ENCODE measurements at regions not wholly inside any gene's neighbourhood (a gene's known extent, or its start where the extent isn't known, plus 50 kb on each side); places are given as distances from the start of the nearest gene placed in this dataset.

DNA sequence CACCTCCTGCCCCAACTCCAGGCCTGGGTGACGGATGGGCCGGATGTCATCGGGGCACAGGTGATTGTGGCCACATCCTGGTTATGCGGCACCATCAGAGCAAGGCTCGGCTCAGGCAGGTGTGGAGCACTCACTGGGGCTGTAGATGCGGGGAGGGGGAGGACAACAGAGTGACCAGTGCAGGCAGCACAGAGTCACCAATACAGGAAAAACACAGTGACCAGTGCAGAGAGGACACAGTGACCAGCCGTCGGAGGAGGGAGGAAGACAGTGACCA is 209.1 kb downstream of the BRD1 start:
- no peak for DNase-seq (ENCODE audit: low spot score)
- TF ChIP-seq, protein P1, sequence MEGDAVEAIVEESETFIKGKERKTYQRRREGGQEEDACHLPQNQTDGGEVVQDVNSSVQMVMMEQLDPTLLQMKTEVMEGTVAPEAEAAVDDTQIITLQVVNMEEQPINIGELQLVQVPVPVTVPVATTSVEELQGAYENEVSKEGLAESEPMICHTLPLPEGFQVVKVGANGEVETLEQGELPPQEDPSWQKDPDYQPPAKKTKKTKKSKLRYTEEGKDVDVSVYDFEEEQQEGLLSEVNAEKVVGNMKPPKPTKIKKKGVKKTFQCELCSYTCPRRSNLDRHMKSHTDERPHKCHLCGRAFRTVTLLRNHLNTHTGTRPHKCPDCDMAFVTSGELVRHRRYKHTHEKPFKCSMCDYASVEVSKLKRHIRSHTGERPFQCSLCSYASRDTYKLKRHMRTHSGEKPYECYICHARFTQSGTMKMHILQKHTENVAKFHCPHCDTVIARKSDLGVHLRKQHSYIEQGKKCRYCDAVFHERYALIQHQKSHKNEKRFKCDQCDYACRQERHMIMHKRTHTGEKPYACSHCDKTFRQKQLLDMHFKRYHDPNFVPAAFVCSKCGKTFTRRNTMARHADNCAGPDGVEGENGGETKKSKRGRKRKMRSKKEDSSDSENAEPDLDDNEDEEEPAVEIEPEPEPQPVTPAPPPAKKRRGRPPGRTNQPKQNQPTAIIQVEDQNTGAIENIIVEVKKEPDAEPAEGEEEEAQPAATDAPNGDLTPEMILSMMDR (IDR thresholded peaks at IDR 0.05; ENCODE audit: extremely low read depth, missing control alignments): no peak

DNA sequence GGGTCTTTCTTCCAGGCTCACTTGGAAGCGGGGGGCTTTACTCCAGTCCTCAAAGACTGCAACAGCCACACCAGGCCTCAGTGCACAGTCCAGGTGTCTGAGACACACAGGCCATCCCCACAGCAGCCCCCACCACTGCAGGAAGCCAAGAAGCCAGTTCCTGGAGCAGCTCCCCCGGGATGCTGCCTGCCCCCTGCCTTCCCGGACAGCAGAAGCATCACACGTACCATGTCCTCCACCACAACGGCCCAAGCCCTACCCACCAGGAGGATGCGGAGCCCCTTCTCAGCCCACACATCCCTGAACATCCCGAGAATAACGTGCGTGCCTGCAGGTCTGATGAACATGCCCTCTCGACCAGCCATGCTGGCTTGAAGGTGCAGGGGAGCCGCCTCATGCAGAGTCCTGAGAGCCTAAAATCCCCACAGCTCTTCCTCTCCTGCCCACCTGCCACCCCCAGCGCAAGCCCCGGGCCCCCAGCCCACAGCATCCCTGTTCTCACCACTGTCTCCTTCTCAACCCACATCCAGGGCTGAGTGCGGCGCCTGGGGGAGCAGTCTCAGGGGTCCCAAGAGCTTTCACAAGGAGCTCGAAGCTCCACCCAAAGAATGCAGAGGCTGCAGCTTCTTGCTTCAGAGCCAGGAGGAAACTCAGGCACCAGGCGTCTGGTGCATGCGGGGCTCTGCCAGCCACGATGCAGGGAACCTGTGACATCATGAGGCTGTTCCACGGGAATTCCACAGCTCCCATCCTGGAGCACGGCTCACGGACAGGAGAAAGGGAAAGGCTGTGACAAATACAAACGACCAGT is 209.6 kb downstream of the BRD1 start:
- DNase-seq (ENCODE audit: low spot score): no peak
- TF ChIP-seq, protein P1 (IDR thresholded peaks at IDR 0.05; ENCODE audit: extremely low read depth, missing control alignments): no peak

DNA sequence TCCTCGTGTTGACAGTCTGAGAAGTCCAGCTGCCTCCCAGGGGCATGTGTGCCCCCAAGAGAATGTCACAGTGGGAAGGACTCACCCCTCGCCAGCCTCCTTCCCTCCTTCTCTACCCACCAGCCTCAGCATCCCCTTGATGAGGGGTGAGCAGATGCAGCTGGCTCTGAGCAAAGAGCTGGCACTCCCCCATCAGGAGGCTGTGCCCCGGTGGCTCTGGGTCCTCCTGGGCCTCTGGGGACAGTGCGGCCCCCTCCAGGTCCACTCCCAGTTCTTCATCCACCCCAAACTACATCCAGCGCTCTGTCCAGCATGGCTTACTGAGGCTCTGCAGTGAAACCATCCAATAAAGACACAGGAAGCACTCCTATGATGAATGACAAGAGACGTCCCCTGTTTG is 210.4 kb downstream of the BRD1 start:
- DNase-seq (ENCODE audit: low spot score): no peak
- TF ChIP-seq, protein P1 (IDR thresholded peaks at IDR 0.05; ENCODE audit: extremely low read depth, missing control alignments): no peak

DNA sequence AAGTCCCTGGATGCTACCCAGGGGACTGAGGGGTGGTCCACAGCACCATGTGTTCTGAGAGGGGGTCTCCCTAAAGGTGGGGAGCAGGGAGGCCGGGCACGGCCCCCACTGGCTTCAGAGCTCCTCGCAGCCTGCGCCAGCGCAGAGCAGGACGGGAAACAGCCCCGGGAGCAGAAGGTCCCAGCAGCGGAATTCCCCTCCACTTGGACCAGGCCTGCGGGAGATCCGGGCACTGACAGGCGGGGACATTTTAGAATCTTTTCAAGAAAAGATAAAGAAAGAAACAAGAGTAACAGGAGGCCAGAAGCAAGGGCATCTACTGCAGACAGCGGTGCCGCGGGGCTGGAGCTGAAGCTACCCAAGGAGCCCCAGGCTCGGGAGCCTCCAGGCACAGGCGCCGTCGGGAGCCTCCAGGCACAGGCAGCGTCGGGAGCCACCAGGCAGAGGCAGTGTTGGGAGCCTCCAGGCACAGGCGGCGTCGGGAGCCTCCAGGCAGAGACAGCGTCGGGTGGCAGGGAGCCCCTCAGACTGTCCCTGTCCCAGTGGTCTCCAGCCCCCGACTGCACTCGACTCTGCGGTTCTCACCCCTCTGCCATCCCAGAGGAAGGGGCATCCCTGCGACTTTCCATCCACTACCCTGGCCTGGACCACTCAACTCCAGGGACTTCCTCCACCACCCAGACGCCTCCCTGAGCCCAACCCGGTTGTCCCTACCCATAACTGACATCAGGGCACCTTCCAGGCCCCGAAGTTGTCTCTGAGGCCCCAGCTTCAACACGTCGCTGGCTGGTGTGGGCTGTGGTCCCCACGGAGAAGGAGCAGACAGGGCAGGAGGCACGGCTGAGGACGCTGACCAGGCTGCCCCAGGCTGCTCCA is 211.1 kb downstream of the BRD1 start:
- no peak for DNase-seq (ENCODE audit: low spot score)
- TF ChIP-seq, protein P1 (IDR thresholded peaks at IDR 0.05; ENCODE audit: extremely low read depth, missing control alignments): no peak

DNA sequence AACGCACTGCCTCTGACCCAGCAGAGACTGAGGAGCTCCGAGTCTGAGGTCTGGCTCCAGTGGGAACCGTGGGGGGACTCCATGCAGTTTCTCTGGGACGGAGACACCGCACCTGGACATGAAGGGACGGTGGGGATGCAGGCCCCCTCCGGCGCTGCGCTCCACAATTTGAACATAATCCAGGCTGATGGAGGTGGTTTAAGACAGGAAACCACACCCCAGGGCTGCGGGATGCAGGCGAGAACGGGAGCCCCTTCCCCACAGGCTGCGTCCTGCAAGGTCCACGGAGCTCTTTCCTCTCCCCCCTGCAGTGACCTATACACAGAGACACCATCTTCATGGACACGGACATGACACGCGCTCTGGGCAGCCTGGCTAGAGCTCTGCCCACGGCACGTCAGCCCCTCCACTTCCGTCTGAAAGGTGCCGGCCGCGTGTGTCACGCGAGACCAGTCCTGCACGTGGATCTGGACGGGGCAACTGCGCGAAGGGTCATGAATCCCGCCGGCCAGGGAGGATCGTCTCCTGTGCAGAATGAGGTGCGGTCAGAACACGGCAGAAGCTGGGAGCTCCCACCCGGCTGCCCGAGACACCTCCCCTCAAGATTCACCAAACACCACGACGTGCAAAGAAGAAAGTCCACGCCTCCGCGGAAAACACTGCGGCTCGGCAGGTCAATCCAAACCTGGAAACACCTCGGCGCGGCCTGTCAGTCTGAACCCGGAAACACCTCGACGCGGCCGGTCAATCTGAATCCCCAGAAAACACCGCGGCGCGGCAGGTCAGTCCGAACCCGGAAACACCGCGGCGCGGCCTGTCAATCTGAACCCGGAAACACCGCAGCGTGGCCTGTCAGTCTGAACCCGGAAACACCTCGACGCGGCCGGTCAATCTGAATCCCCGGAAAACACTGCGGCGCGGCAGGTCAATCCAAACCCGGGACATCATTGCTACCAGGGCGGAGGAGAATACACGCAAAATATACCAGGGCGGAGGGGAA is 212.4 kb downstream of the BRD1 start:
- DNase-seq (ENCODE audit: low spot score): no peak
- TF ChIP-seq, protein P1 (IDR thresholded peaks at IDR 0.05; ENCODE audit: extremely low read depth, missing control alignments): no peak

GRCh38 chr22:49613511-49614270 is 214.0 kb downstream of the BRD1 start:
- TF ChIP-seq, protein P1 (IDR thresholded peaks at IDR 0.05; ENCODE audit: extremely low read depth, missing control alignments): no peak
- no peak for DNase-seq (ENCODE audit: low spot score)

Measured in GM20000 (cell line).